Liver (tissue), 8 donors: ENCODE measurements at regions not wholly inside any gene's neighbourhood (a gene's known extent, or its start where the extent isn't known, plus 50 kb on each side); places are given as distances from the start of the nearest gene placed in this dataset.

Experiments
- DNase-seq: peaks from one replicate; pipeline ENCODE4 v3.0.0-alpha.2; 2017; ENCODE audit warnings: low spot score
- H3K27ac ChIP-seq, 2 donors: one replicate each; pipeline ENCODE4 v1.7.0; 2013; ENCODE audit warnings: inconsistent platforms in 2 of 2, low read length in 2 of 2, control low read depth in 1 of 2, low read depth in 1 of 2, mild to moderate bottlenecking in 1 of 2
- H3K27me3 ChIP-seq, 4 donors: one replicate each; pipeline versions ENCODE4 v1.6.1 to v1.7.0; 2013; ENCODE audit warnings: low read length in 3 of 4, inconsistent platforms in 1 of 4, mild to moderate bottlenecking in 1 of 4, moderate library complexity in 1 of 4; ENCODE audit not compliant: control insufficient read depth in 4 of 4, insufficient read depth in 4 of 4
- H3K36me3 ChIP-seq, 4 donors: one replicate each; pipeline versions ENCODE4 v1.6.1 to v1.7.0; 2013; ENCODE audit warnings: low read length in 3 of 4, mild to moderate bottlenecking in 3 of 4, low read depth in 1 of 4, moderate library complexity in 1 of 4; ENCODE audit not compliant: control insufficient read depth in 4 of 4, insufficient read depth in 3 of 4
- H3K4me1 ChIP-seq, 4 donors: one replicate each; pipeline versions ENCODE4 v1.6.1 to v1.7.0; 2013; ENCODE audit warnings: low read length in 3 of 4, mild to moderate bottlenecking in 3 of 4, moderate library complexity in 1 of 4; ENCODE audit not compliant: control insufficient read depth in 4 of 4, insufficient read depth in 4 of 4
- H3K4me3 ChIP-seq, 3 donors: one replicate each; pipeline versions ENCODE4 v1.6.1 to v1.7.0; 2013; ENCODE audit warnings: low read length in 3 of 3, control low read depth in 1 of 3, low read depth in 1 of 3, mild to moderate bottlenecking in 1 of 3
- H3K9ac ChIP-seq, 2 donors: one replicate each; pipeline ENCODE4 v1.7.0; 2013; ENCODE audit warnings: low read length in 2 of 2, mild to moderate bottlenecking in 2 of 2, moderate library complexity in 2 of 2, control low read depth in 1 of 2, low read depth in 1 of 2
- H3K9me3 ChIP-seq, 4 donors: one replicate each; pipeline versions ENCODE4 v1.6.1 to v1.7.0; 2013; ENCODE audit warnings: low read length in 3 of 4; ENCODE audit not compliant: control insufficient read depth in 4 of 4
- ATF3 ChIP-seq: IDR thresholded peaks from 2 replicates; pipeline ENCODE4 v1.6.1; 2016; ENCODE audit warnings: antibody characterized with exemption
- CTCF ChIP-seq: fragments of 150-350 bp; IDR thresholded peaks from 2 replicates; pipeline ENCODE4 v1.5.1; 2017; ENCODE audit warnings: improper control_type of control experiment, low read depth, low read length; ENCODE audit not compliant: missing input control
- EGR1 ChIP-seq, 2 donors: IDR thresholded peaks; 2 replicates each; pipeline ENCODE4 v1.6.1; 2016 to 2018; ENCODE audit warnings: antibody characterized with exemption in 2 of 2, low read depth in 2 of 2
- FOXA2 ChIP-seq: IDR thresholded peaks from 2 replicates; pipeline ENCODE4 v1.6.1; 2016; ENCODE audit warnings: antibody characterized with exemption
- HNF4A ChIP-seq, 2 donors: conservative IDR thresholded peaks; 2 replicates each; pipeline ENCODE4 v1.6.1; 2016; ENCODE audit warnings: antibody characterized with exemption in 2 of 2, mild to moderate bottlenecking in 2 of 2
- JUND ChIP-seq, 2 donors: IDR thresholded peaks; 2 replicates each; pipeline ENCODE4 v1.6.1; 2016; ENCODE audit warnings: antibody characterized with exemption in 2 of 2
- NR2F2 ChIP-seq: IDR thresholded peaks from 2 replicates; pipeline ENCODE4 v1.6.1; 2016; ENCODE audit warnings: antibody characterized with exemption
- RAD21 ChIP-seq, 2 donors: IDR thresholded peaks; 2 replicates each; pipeline ENCODE4 v1.6.1; 2016; ENCODE audit warnings: antibody characterized with exemption in 2 of 2, mild to moderate bottlenecking in 2 of 2
- REST ChIP-seq: IDR thresholded peaks from 2 replicates; pipeline ENCODE4 v1.6.1; 2016; ENCODE audit warnings: antibody characterized with exemption, mild to moderate bottlenecking
- RXRA ChIP-seq, 2 donors: IDR thresholded peaks; 2 replicates each; pipeline ENCODE4 v1.6.1; 2017 to 2018; ENCODE audit warnings: antibody characterized with exemption in 2 of 2, mild to moderate bottlenecking in 1 of 2
- SP1 ChIP-seq: IDR thresholded peaks from 2 replicates; pipeline ENCODE4 v1.6.1; 2018; ENCODE audit warnings: antibody characterized with exemption, mild to moderate bottlenecking
- TAF1 ChIP-seq: conservative IDR thresholded peaks from 2 replicates; pipeline ENCODE4 v1.6.1; 2016; ENCODE audit warnings: antibody characterized with exemption, mild to moderate bottlenecking
- YY1 ChIP-seq: IDR thresholded peaks from 2 replicates; pipeline ENCODE4 v1.6.1; 2016; ENCODE audit warnings: antibody characterized with exemption, mild to moderate bottlenecking
- WGBS: extraction: QIAGEN DNeasy Blood & Tissue Kit; methylation state at CpG from one replicate; pipeline ENCODE4 v1.1.7; 2013; 5-methylcytosine and 5-hydroxymethylcytosine counted together
- TF ChIP-seq, protein P1 (sequence below): IDR thresholded peaks from 2 replicates; pipeline ENCODE4 v1.6.1; 2016; ENCODE audit warnings: antibody characterized with exemption
- TF ChIP-seq, protein P2 (sequence below): IDR thresholded peaks from 2 replicates; pipeline ENCODE4 v1.6.1; 2016; ENCODE audit warnings: antibody characterized with exemption
- donor health status: healthy.
- donor health status: healthy.
- donor health status: healthy.
- donor health status: healthy.
- donor health status: healthy.

- no peak for TF ChIP-seq JUND (IDR thresholded peaks at IDR 0.05)
- no peak for TF ChIP-seq RXRA (IDR thresholded peaks at IDR 0.05)
- TF ChIP-seq, protein P1, sequence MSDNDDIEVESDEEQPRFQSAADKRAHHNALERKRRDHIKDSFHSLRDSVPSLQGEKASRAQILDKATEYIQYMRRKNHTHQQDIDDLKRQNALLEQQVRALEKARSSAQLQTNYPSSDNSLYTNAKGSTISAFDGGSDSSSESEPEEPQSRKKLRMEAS: no peak
- TF ChIP-seq FOXA2: no peak
- no peak for TF ChIP-seq CTCF
- TF ChIP-seq YY1: no peak
- no peak for TF ChIP-seq REST
- no peak for TF ChIP-seq HNF4A (conservative IDR thresholded peaks at IDR 0.05)
- no peak for TF ChIP-seq RAD21 (IDR thresholded peaks at IDR 0.05)
- TF ChIP-seq TAF1: no peak
- TF ChIP-seq SP1: no peak
- TF ChIP-seq, protein P2, sequence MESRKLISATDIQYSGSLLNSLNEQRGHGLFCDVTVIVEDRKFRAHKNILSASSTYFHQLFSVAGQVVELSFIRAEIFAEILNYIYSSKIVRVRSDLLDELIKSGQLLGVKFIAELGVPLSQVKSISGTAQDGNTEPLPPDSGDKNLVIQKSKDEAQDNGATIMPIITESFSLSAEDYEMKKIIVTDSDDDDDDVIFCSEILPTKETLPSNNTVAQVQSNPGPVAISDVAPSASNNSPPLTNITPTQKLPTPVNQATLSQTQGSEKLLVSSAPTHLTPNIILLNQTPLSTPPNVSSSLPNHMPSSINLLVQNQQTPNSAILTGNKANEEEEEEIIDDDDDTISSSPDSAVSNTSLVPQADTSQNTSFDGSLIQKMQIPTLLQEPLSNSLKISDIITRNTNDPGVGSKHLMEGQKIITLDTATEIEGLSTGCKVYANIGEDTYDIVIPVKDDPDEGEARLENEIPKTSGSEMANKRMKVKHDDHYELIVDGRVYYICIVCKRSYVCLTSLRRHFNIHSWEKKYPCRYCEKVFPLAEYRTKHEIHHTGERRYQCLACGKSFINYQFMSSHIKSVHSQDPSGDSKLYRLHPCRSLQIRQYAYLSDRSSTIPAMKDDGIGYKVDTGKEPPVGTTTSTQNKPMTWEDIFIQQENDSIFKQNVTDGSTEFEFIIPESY: no peak
- no peak for TF ChIP-seq ATF3
- TF ChIP-seq NR2F2: no peak
- no peak for TF ChIP-seq EGR1 (IDR thresholded peaks at IDR 0.05; ENCODE audit: low read depth in 2 of 2)
- Histone ChIP-seq H3K4me1 (no peaks in the 10 kb centered on the region), H3K27ac (no peak overlapping the region), H3K4me3 (no peak overlapping the region), H3K36me3 (no peaks in the 10 kb centered on the region), H3K27me3 (no peaks in the 10 kb centered on the region), H3K9ac (no peak overlapping the region), H3K9me3 (no peaks in the 10 kb centered on the region)
- DNase-seq: no peak
Measured at GRCh38 chr4:116070283-116070682, 956.9 kb upstream of the NDST4 start.

DNA sequence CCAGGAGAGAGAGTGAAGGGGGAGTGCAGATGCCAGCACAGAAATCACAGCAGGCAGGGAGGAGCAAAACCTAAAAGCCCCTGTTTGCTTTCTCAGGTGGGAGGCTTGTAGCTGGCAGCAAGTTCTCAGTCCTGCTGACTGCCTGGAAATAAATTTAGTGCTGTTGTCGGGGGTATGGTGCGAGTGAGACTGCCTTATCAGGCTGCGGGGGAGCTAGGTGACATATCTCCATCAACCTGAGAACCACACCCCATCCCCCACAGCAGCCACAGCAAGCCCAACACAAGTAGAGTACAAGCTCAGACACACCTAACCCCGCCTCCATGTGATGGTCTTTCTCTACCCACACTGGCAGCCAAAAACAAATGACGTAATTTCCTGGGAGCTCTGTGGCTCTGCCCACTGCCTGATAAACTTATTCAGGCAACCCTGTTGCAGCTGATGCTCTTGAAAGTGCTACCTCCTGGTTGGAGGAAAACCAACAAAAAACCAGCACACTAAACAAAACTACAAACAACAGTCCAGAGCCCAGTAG is 953.4 kb upstream of the NDST4 start:
- DNase-seq: no peak
- Histone ChIP-seq H3K4me1 (no peaks in the 10 kb centered on the region), H3K27ac (no peak overlapping the region), H3K4me3 (no peak overlapping the region), H3K9me3 (no peaks in the 10 kb centered on the region), H3K9ac (no peak overlapping the region), H3K36me3 (no peaks in the 10 kb centered on the region), H3K27me3 (no peaks in the 10 kb centered on the region)
- WGBS: 43% methylated on average over 5 of the region's 5 CpGs
- TF ChIP-seq REST (no peak), CTCF (no peak), ATF3 (no peak), JUND (IDR thresholded peaks at IDR 0.05) (no peak), RXRA (IDR thresholded peaks at IDR 0.05) (no peak)
